WTC11 (cell line): ENCODE measurements at regions not wholly inside any gene's neighbourhood (a gene's known extent, or its start where the extent isn't known, plus 50 kb on each side); places are given as distances from the start of the nearest gene placed in this dataset.

Source experiments
- ATAC-seq: fragments of 200-7000 bp; cut with Tn5 transposase; 2 replicates; pipeline ENCODE4 v1.10.0; 2021; ENCODE audit warnings: mild to moderate bottlenecking, moderate library complexity
- CTCF ChIA-PET: fragments of 300-600 bp; sonication (Branson Sonifier 250); formaldehyde crosslinking; loops from one replicate; lab custom pipeline; 2021; ENCODE audit warnings: antibody characterized with exemption; lab: Charles Lee
- POLR2A ChIA-PET: fragments of 350-600 bp; sonication (Branson Sonifier 250); formaldehyde crosslinking; loops from one replicate; lab custom pipeline; 2021; ENCODE audit warnings: antibody characterized with exemption; lab: Charles Lee
- DNase-seq: peaks from one replicate; pipeline ENCODE4 v3.0.0; 2021; ENCODE audit warnings: low spot score
- H3K27ac Mint-ChIP-seq: 2 replicates; pipeline ENCODE4 v1.8.0; 2021; ENCODE audit warnings: mixed read lengths
- H3K27me3 Mint-ChIP-seq: 2 replicates; pipeline ENCODE4 v1.8.0; 2021; ENCODE audit warnings: low read depth, mild to moderate bottlenecking, moderate library complexity, mixed read lengths
- H3K36me3 Mint-ChIP-seq: 2 replicates; pipeline ENCODE4 v1.8.0; 2021; ENCODE audit warnings: mixed read lengths
- H3K4me1 Mint-ChIP-seq: 2 replicates; pipeline ENCODE4 v1.8.0; 2022; ENCODE audit warnings: mixed read lengths
- H3K4me3 Mint-ChIP-seq: 2 replicates; pipeline ENCODE4 v1.8.0; 2021; ENCODE audit warnings: mild to moderate bottlenecking, moderate library complexity, mixed read lengths
- H3K9me3 Mint-ChIP-seq: 2 replicates; pipeline ENCODE4 v1.8.0; 2021; ENCODE audit warnings: mixed read lengths
- CBFB ChIP-seq: sonication (generic); formaldehyde crosslinking; IDR thresholded peaks from 2 replicates; pipeline ENCODE4 v1.8.1; 2022; ENCODE audit warnings: mild to moderate bottlenecking, low read depth, missing genetic modification reagents
- GRHL2 ChIP-seq: fragments of 250-450 bp; sonication (Bioruptor Pico); IDR thresholded peaks from 2 replicates; pipeline ENCODE4 v1.8.0; 2022; ENCODE audit warnings: mild to moderate bottlenecking, moderate library complexity; ENCODE audit not compliant: insufficient replicate concordance, severe bottlenecking
- JUN ChIP-seq: sonication (generic); formaldehyde crosslinking; IDR thresholded peaks from 2 replicates; pipeline ENCODE4 v1.8.0; 2023; ENCODE audit warnings: mild to moderate bottlenecking, missing genetic modification reagents
- NR3C1 ChIP-seq: sonication (generic); formaldehyde crosslinking; conservative IDR thresholded peaks from 2 replicates; pipeline ENCODE4 v1.8.1; 2023; ENCODE audit warnings: low read depth, mild to moderate bottlenecking, missing genetic modification reagents
- PRRX2 ChIP-seq: fragments of 250-450 bp; sonication (Bioruptor Pico); IDR thresholded peaks from 2 replicates; pipeline ENCODE4 v1.8.0; 2021; ENCODE audit warnings: mild to moderate bottlenecking
- RELA ChIP-seq: sonication (generic); formaldehyde crosslinking; IDR thresholded peaks from 2 replicates; pipeline ENCODE4 v1.8.1; 2022; ENCODE audit warnings: missing genetic modification reagents, mild to moderate bottlenecking, borderline replicate concordance
- SMAD3 ChIP-seq: sonication (generic); formaldehyde crosslinking; IDR thresholded peaks from 2 replicates; pipeline ENCODE4 v1.8.0; 2022; ENCODE audit warnings: missing genetic modification reagents, mild to moderate bottlenecking, borderline replicate concordance
- TEAD1 ChIP-seq: sonication (generic); formaldehyde crosslinking; IDR thresholded peaks from 2 replicates; pipeline ENCODE4 v1.8.0; 2022; ENCODE audit warnings: mild to moderate bottlenecking, missing genetic modification reagents
- ZNF671 ChIP-seq: fragments of 250-450 bp; sonication (Bioruptor Pico); IDR thresholded peaks from 2 replicates; pipeline ENCODE4 v1.8.0; 2021; ENCODE audit warnings: mild to moderate bottlenecking
- TF ChIP-seq, protein P1 (sequence below): fragments of 200-600 bp; IDR thresholded peaks from 2 replicates; pipeline ENCODE4 v1.8.0; 2022; ENCODE audit warnings: antibody characterized with exemption
- TF ChIP-seq, protein P2 (sequence below): fragments of 250-450 bp; sonication (Bioruptor Pico); IDR thresholded peaks from 2 replicates; pipeline ENCODE4 v1.9.0; 2021; ENCODE audit warnings: mild to moderate bottlenecking
- TF ChIP-seq, protein P3 (sequence below): sonication (generic); formaldehyde crosslinking; IDR thresholded peaks from 2 replicates; pipeline ENCODE4 v1.8.1; 2023; ENCODE audit warnings: mild to moderate bottlenecking, missing genetic modification reagents, moderate library complexity
- TF ChIP-seq, protein P4 (sequence below): sonication (generic); formaldehyde crosslinking; conservative IDR thresholded peaks from 2 replicates; pipeline ENCODE4 v1.8.1; 2023; ENCODE audit warnings: mild to moderate bottlenecking, low read depth, missing genetic modification reagents, moderate library complexity
- TF ChIP-seq, protein P5 (sequence below): fragments of 250-450 bp; sonication (Bioruptor Pico); IDR thresholded peaks from 2 replicates; pipeline ENCODE4 v1.9.0; 2021; ENCODE audit warnings: moderate library complexity, mild to moderate bottlenecking, inconsistent platforms, borderline replicate concordance
- TF ChIP-seq, protein P6 (sequence below): sonication (generic); formaldehyde crosslinking; IDR thresholded peaks from 2 replicates; pipeline ENCODE4 v1.8.1; 2023; ENCODE audit warnings: mild to moderate bottlenecking, moderate library complexity, missing genetic modification reagents
- TF ChIP-seq, protein P7 (sequence below): sonication (generic); formaldehyde crosslinking; IDR thresholded peaks from 2 replicates; pipeline ENCODE4 v1.8.0; 2022; ENCODE audit warnings: mild to moderate bottlenecking, missing genetic modification reagents
- TF ChIP-seq, protein P8 (sequence below): fragments of 250-450 bp; sonication (Bioruptor Pico); IDR thresholded peaks from 2 replicates; pipeline ENCODE4 v1.9.0; 2021; ENCODE audit warnings: mild to moderate bottlenecking
- TF ChIP-seq, protein P9 (sequence below): sonication (generic); formaldehyde crosslinking; IDR thresholded peaks from 2 replicates; pipeline ENCODE4 v1.8.0; 2022; ENCODE audit warnings: mild to moderate bottlenecking, missing genetic modification reagents

DNA sequence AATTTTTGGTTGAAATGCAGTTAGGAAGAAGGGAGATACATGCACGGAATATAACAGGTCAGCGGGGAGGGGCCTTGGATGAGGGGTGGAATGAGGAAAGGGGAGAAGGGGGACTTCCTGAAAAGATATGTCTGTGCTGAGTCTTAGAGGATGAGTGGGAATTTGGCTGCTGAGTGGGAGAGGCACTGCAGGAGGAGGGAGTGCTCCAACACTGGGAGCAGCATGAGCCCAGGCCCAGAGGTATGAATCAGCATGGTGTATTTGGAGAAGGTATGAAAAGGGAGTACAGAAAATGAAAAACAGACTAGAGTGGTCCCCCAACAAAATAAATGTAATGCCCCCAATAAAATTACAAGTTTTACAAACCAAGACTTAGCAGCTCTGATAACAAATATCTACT lies 394.4 kb downstream of the IPO8 start (continued):
- no peak for TF ChIP-seq RELA (CRISPR knock-in tag)
- TF ChIP-seq, protein P1, sequence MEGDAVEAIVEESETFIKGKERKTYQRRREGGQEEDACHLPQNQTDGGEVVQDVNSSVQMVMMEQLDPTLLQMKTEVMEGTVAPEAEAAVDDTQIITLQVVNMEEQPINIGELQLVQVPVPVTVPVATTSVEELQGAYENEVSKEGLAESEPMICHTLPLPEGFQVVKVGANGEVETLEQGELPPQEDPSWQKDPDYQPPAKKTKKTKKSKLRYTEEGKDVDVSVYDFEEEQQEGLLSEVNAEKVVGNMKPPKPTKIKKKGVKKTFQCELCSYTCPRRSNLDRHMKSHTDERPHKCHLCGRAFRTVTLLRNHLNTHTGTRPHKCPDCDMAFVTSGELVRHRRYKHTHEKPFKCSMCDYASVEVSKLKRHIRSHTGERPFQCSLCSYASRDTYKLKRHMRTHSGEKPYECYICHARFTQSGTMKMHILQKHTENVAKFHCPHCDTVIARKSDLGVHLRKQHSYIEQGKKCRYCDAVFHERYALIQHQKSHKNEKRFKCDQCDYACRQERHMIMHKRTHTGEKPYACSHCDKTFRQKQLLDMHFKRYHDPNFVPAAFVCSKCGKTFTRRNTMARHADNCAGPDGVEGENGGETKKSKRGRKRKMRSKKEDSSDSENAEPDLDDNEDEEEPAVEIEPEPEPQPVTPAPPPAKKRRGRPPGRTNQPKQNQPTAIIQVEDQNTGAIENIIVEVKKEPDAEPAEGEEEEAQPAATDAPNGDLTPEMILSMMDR = no peak
- TF ChIP-seq, protein P2, sequence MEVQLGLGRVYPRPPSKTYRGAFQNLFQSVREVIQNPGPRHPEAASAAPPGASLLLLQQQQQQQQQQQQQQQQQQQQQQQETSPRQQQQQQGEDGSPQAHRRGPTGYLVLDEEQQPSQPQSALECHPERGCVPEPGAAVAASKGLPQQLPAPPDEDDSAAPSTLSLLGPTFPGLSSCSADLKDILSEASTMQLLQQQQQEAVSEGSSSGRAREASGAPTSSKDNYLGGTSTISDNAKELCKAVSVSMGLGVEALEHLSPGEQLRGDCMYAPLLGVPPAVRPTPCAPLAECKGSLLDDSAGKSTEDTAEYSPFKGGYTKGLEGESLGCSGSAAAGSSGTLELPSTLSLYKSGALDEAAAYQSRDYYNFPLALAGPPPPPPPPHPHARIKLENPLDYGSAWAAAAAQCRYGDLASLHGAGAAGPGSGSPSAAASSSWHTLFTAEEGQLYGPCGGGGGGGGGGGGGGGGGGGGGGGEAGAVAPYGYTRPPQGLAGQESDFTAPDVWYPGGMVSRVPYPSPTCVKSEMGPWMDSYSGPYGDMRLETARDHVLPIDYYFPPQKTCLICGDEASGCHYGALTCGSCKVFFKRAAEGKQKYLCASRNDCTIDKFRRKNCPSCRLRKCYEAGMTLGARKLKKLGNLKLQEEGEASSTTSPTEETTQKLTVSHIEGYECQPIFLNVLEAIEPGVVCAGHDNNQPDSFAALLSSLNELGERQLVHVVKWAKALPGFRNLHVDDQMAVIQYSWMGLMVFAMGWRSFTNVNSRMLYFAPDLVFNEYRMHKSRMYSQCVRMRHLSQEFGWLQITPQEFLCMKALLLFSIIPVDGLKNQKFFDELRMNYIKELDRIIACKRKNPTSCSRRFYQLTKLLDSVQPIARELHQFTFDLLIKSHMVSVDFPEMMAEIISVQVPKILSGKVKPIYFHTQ (CRISPR knock-in tag) = no peak

DNA sequence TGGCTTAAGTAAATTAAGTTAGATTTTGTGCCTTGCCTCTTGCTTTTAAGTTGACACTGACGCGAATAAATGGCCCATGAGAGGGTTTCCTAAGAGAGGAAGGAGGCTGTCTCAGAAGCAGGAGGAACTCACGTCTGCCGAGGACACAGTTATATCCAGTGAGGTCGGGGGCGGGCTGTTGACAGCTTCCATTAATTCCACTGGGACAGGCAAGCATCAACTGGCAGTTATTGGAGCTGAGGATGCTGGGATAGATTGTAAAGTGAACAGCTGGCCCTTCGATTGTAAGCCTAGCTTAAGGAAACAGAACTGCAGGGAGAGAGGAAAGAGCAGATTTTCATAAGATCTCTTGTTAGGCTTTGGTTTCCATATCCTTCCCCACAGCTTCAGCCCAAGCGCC lies 399.2 kb downstream of the IPO8 start:
- H3K9me3 Mint-ChIP-seq = peaks cover 30% of the 10 kb centered on the region
- no peaks in the 10 kb centered on the region for H3K27me3 Mint-ChIP-seq
- H3K4me3 Mint-ChIP-seq = no peak overlapping the region
- no peaks in the 10 kb centered on the region for H3K4me1 Mint-ChIP-seq
- peaks cover 11% of the 10 kb centered on the region for H3K36me3 Mint-ChIP-seq
- CTCF ChIA-PET = interaction anchor here (0.6 kb wide), 1 partner anchor 238 kb away, joined by 3 read pairs; no protein-coding TSS in a partner anchor
- TF ChIP-seq, protein P3, sequence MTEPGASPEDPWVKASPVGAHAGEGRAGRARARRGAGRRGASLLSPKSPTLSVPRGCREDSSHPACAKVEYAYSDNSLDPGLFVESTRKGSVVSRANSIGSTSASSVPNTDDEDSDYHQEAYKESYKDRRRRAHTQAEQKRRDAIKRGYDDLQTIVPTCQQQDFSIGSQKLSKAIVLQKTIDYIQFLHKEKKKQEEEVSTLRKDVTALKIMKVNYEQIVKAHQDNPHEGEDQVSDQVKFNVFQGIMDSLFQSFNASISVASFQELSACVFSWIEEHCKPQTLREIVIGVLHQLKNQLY (CRISPR knock-in tag) = no peak
- TF ChIP-seq, protein P4, sequence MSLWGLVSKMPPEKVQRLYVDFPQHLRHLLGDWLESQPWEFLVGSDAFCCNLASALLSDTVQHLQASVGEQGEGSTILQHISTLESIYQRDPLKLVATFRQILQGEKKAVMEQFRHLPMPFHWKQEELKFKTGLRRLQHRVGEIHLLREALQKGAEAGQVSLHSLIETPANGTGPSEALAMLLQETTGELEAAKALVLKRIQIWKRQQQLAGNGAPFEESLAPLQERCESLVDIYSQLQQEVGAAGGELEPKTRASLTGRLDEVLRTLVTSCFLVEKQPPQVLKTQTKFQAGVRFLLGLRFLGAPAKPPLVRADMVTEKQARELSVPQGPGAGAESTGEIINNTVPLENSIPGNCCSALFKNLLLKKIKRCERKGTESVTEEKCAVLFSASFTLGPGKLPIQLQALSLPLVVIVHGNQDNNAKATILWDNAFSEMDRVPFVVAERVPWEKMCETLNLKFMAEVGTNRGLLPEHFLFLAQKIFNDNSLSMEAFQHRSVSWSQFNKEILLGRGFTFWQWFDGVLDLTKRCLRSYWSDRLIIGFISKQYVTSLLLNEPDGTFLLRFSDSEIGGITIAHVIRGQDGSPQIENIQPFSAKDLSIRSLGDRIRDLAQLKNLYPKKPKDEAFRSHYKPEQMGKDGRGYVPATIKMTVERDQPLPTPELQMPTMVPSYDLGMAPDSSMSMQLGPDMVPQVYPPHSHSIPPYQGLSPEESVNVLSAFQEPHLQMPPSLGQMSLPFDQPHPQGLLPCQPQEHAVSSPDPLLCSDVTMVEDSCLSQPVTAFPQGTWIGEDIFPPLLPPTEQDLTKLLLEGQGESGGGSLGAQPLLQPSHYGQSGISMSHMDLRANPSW (CRISPR knock-in tag) = no peak
- TF ChIP-seq ZNF671 (no peak), TEAD1 (no peak), SMAD3 (CRISPR knock-in tag) (no peak), PRRX2 (CRISPR knock-in tag) (no peak), GRHL2 (CRISPR knock-in tag) (no peak), CBFB (CRISPR knock-in tag) (no peak), NR3C1 (CRISPR knock-in tag) (no peak), JUN (CRISPR knock-in tag) (no peak)
- TF ChIP-seq, protein P5, sequence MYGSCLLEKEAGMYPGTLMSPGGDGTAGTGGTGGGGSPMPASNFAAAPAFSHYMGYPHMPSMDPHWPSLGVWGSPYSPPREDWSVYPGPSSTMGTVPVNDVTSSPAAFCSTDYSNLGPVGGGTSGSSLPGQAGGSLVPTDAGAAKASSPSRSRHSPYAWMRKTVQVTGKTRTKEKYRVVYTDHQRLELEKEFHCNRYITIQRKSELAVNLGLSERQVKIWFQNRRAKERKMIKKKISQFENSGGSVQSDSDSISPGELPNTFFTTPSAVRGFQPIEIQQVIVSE (CRISPR knock-in tag) = no peak
- TF ChIP-seq, protein P6, sequence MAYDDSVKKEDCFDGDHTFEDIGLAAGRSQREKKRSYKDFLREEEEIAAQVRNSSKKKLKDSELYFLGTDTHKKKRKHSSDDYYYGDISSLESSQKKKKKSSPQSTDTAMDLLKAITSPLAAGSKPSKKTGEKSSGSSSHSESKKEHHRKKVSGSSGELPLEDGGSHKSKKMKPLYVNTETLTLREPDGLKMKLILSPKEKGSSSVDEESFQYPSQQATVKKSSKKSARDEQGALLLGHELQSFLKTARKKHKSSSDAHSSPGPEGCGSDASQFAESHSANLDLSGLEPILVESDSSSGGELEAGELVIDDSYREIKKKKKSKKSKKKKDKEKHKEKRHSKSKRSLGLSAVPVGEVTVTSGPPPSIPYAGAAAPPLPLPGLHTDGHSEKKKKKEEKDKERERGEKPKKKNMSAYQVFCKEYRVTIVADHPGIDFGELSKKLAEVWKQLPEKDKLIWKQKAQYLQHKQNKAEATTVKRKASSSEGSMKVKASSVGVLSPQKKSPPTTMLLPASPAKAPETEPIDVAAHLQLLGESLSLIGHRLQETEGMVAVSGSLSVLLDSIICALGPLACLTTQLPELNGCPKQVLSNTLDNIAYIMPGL (CRISPR knock-in tag) = no peak
- TF ChIP-seq, protein P7, sequence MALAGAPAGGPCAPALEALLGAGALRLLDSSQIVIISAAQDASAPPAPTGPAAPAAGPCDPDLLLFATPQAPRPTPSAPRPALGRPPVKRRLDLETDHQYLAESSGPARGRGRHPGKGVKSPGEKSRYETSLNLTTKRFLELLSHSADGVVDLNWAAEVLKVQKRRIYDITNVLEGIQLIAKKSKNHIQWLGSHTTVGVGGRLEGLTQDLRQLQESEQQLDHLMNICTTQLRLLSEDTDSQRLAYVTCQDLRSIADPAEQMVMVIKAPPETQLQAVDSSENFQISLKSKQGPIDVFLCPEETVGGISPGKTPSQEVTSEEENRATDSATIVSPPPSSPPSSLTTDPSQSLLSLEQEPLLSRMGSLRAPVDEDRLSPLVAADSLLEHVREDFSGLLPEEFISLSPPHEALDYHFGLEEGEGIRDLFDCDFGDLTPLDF (CRISPR knock-in tag) = no peak
- TF ChIP-seq, protein P8, sequence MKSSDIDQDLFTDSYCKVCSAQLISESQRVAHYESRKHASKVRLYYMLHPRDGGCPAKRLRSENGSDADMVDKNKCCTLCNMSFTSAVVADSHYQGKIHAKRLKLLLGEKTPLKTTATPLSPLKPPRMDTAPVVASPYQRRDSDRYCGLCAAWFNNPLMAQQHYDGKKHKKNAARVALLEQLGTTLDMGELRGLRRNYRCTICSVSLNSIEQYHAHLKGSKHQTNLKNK (CRISPR knock-in tag) = no peak
- TF ChIP-seq, protein P9, sequence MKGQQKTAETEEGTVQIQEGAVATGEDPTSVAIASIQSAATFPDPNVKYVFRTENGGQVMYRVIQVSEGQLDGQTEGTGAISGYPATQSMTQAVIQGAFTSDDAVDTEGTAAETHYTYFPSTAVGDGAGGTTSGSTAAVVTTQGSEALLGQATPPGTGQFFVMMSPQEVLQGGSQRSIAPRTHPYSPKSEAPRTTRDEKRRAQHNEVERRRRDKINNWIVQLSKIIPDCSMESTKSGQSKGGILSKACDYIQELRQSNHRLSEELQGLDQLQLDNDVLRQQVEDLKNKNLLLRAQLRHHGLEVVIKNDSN (CRISPR knock-in tag) = no peak
- no peak for DNase-seq
- no peak for ATAC-seq
- POLR2A ChIA-PET = no interaction called here
- no peak overlapping the region for H3K27ac Mint-ChIP-seq
